ENCODE measurements at regions not wholly inside any gene's neighbourhood (a gene's known extent, or its start where the extent isn't known, plus 50 kb on each side); places are given as distances from the start of the nearest gene placed in this dataset.

DNA sequence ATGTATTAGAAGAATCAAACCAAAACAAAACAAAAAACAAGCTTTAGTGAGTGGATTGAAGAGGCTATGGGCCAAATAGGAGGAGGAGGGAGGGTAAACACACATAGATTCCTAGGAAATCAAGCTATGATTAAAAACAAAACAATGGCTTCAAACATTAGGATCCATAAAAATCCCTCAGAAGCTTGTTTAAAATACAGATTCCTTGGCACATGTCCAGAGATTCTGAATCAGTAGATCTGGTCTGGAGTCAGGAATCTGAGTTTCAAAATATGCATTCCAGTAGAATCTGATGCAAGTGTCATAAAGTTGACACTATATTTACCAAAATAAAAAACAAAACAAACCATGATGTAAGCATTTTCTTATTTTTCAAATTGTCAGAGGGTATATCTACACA lies 692.8 kb upstream of the SGCG start:
- Histone ChIP-seq H3K4me1 (ENCODE audit: control insufficient read depth, extremely low read depth, insufficient read depth, low read length) (no peaks in the 10 kb centered on the region), H3K79me2 (ENCODE audit: control insufficient read depth, insufficient read depth, low read length) (no peaks in the 10 kb centered on the region), H3K36me3 (ENCODE audit: control insufficient read depth in 2 of 2, extremely low read depth in 1 of 2, insufficient read depth in 2 of 2, low read length in 2 of 2) (no peaks in the 10 kb centered on the region), H3K4me3 (replicated peaks in 1 of 3; ENCODE audit: insufficient read depth in 1 of 3, low read depth in 1 of 3, low read length in 3 of 3) (no peak overlapping the region), H3K4me2 (ENCODE audit: insufficient read depth, low read length) (no peak overlapping the region), H3K27ac (ENCODE audit: insufficient read depth, low read depth, low read length) (no peak overlapping the region), H4K20me1 (replicated peaks; ENCODE audit: control insufficient read depth, extremely low read depth, insufficient read depth, low read length) (no peaks in the 10 kb centered on the region), H3K9me3 (replicated peaks; ENCODE audit: control insufficient read depth, insufficient read depth, low read length) (peaks cover 7% of the 10 kb centered on the region), H3K27me3 (ENCODE audit: control insufficient read depth in 2 of 2, insufficient read depth in 2 of 2, low read length in 2 of 2) (no peaks in the 10 kb centered on the region), H2AFZ (ENCODE audit: low read depth, low read length) (no peak overlapping the region), H3K9me1 (replicated peaks; ENCODE audit: control insufficient read depth, extremely low read depth, insufficient read depth, low read length) (no peaks in the 10 kb centered on the region), H3K9ac (replicated peaks; ENCODE audit: extremely low read depth, insufficient read depth, low read length) (no peak overlapping the region)
- BruUV-seq (replicated peaks), result no TSS peak
- CTCF ChIA-PET, result no interaction called here
- dilution Hi-C loops (cut with MboI; ENCODE audit: extremely low pct_ligation_motif_present, low sequenced_read_pairs) (no loop called here), intact Hi-C loops (cut with micrococcal nuclease) (no loop called here)
- POLR2A ChIA-PET, result no interaction called here
- TF ChIP-seq, protein P1, sequence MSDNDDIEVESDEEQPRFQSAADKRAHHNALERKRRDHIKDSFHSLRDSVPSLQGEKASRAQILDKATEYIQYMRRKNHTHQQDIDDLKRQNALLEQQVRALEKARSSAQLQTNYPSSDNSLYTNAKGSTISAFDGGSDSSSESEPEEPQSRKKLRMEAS (IDR thresholded peaks at IDR 0.05; ENCODE audit: insufficient read depth, insufficient read length), result no peak
- TF ChIP-seq MYC (IDR thresholded peaks at IDR 0.05; ENCODE audit: low read depth, low read length) (no peak), JUN (IDR thresholded peaks at IDR 0.05; ENCODE audit: borderline replicate concordance, insufficient read depth, insufficient read length, low read depth) (no peak), POLR2A (IDR thresholded peaks at IDR 0.05; ENCODE audit: low read depth, low read length) (no peak), GATA2 (IDR thresholded peaks at IDR 0.05; ENCODE audit: insufficient read depth, insufficient read length, low read depth, low read length) (no peak), EZH2 (IDR thresholded peaks at IDR 0.05; ENCODE audit: borderline replicate concordance, low read depth, low read length, severe bottlenecking) (no peak), POLR2AphosphoS5 (IDR thresholded peaks at IDR 0.05; ENCODE audit: insufficient read depth, low read depth, low read length) (no peak), FOS (IDR thresholded peaks at IDR 0.05; ENCODE audit: borderline replicate concordance, insufficient read depth, low read length) (no peak)
- TF ChIP-seq, protein P2, sequence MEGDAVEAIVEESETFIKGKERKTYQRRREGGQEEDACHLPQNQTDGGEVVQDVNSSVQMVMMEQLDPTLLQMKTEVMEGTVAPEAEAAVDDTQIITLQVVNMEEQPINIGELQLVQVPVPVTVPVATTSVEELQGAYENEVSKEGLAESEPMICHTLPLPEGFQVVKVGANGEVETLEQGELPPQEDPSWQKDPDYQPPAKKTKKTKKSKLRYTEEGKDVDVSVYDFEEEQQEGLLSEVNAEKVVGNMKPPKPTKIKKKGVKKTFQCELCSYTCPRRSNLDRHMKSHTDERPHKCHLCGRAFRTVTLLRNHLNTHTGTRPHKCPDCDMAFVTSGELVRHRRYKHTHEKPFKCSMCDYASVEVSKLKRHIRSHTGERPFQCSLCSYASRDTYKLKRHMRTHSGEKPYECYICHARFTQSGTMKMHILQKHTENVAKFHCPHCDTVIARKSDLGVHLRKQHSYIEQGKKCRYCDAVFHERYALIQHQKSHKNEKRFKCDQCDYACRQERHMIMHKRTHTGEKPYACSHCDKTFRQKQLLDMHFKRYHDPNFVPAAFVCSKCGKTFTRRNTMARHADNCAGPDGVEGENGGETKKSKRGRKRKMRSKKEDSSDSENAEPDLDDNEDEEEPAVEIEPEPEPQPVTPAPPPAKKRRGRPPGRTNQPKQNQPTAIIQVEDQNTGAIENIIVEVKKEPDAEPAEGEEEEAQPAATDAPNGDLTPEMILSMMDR (IDR thresholded peaks at IDR 0.05; ENCODE audit: extremely low read depth in 1 of 2, insufficient read depth in 1 of 2, low read depth in 1 of 2, low read length in 2 of 2), result no peak
- no peak for DNase-seq (ENCODE audit: low read depth, low spot score)
- no peak for FAIRE-seq

All from endothelial cell of umbilical vein (primary cell).